ENCODE measurements at regions not wholly inside any gene's neighbourhood (a gene's known extent, or its start where the extent isn't known, plus 50 kb on each side); places are given as distances from the start of the nearest gene placed in this dataset.

GRCh38 chr5:118752969-118753368, 235.4 kb downstream of the DTWD2 start:
- TF ChIP-seq CTCF (IDR thresholded peaks at IDR 0.05; ENCODE audit: low read depth, low read length) (no peak), EZH2phosphoT487 (IDR thresholded peaks at IDR 0.05; ENCODE audit: low read depth) (no peak)

All from OCI-LY3 (cell line).